OCI-LY3 (cell line): ENCODE measurements at regions not wholly inside any gene's neighbourhood (a gene's known extent, or its start where the extent isn't known, plus 50 kb on each side); places are given as distances from the start of the nearest gene placed in this dataset.

Experiments used
- EZH2phosphoT487 ChIP-seq: fragments of 200-600 bp; shearing (Covaris generic); IDR thresholded peaks from 2 replicates; pipeline ENCODE4 v1.6.1; 2018; ENCODE audit warnings: antibody characterized with exemption, mixed run types, low read depth
- TF ChIP-seq, protein P1 (sequence below): fragments of 200-600, 300-600 bp; sonication (generic); IDR thresholded peaks from 2 replicates; pipeline ENCODE4 v1.5.1; 2014; ENCODE audit warnings: antibody characterized with exemption, low read length, low read depth

DNA sequence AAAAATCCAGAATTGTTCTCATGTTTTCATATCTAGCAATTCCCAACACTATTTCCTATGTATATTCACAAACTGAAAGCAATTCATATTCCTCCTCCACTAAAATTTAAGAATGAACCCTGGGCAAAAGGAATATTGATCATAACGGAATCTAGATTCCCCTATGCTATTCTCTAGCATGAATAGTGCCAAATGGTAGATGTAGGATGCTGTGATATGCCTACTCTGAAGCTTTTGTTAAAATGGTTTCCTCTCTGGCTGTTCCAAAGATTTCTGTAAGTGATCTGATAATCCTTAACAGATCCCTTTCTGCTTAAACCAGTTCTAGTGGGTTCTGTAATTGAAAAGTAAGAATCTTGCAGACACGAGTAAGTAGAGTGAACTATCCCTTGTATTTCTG, 298.0 kb upstream of the TANK start:
- TF ChIP-seq, protein P1, sequence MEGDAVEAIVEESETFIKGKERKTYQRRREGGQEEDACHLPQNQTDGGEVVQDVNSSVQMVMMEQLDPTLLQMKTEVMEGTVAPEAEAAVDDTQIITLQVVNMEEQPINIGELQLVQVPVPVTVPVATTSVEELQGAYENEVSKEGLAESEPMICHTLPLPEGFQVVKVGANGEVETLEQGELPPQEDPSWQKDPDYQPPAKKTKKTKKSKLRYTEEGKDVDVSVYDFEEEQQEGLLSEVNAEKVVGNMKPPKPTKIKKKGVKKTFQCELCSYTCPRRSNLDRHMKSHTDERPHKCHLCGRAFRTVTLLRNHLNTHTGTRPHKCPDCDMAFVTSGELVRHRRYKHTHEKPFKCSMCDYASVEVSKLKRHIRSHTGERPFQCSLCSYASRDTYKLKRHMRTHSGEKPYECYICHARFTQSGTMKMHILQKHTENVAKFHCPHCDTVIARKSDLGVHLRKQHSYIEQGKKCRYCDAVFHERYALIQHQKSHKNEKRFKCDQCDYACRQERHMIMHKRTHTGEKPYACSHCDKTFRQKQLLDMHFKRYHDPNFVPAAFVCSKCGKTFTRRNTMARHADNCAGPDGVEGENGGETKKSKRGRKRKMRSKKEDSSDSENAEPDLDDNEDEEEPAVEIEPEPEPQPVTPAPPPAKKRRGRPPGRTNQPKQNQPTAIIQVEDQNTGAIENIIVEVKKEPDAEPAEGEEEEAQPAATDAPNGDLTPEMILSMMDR: no peak
- TF ChIP-seq EZH2phosphoT487: no peak
